OCI-LY7 (cell line): ENCODE measurements at regions not wholly inside any gene's neighbourhood (a gene's known extent, or its start where the extent isn't known, plus 50 kb on each side); places are given as distances from the start of the nearest gene placed in this dataset.

Source experiments
- BruUV-seq: library from RNA; stranded (reverse); fragments of 400-500 nt; replicated peaks from 2 replicates; lab custom pipeline; 2021; lab: Mats Ljungman, UMichigan
- CTCF ChIA-PET: fragments of 300-600 bp; sonication (Branson Sonifier 250); formaldehyde crosslinking; loops from one replicate; lab custom pipeline; 2022; ENCODE audit warnings: antibody characterized with exemption; ENCODE audit not compliant: unreplicated experiment; lab: Charles Lee
- POLR2A ChIA-PET: fragments of 300-600 bp; sonication (Branson Sonifier 250); formaldehyde crosslinking; loops from one replicate; lab custom pipeline; 2022; ENCODE audit warnings: antibody characterized with exemption; lab: Charles Lee
- DNase-seq: peaks from one replicate; pipeline ENCODE4 v3.0.0-alpha.2; 2015; ENCODE audit warnings: low spot score
- H2AFZ ChIP-seq: fragments of 200-600 bp; sonication (generic), shearing (Covaris generic); 2 replicates; pipeline ENCODE4 v1.6.1; 2014; ENCODE audit warnings: mild to moderate bottlenecking, antibody characterized with exemption, low read length, moderate library complexity
- H3K27ac ChIP-seq: fragments of 200-600 bp; sonication (generic); 2 replicates; pipeline ENCODE4 v1.5.1; 2014; ENCODE audit warnings: mixed run types, low read depth, mild to moderate bottlenecking, moderate library complexity, low read length, inconsistent platforms; ENCODE audit not compliant: poor library complexity, severe bottlenecking
- H3K36me3 ChIP-seq: fragments of 200-600 bp; sonication (generic); 2 replicates; pipeline ENCODE4 v1.6.1; 2014; ENCODE audit warnings: mild to moderate bottlenecking, antibody characterized with exemption, low read length, moderate library complexity, mixed read lengths; ENCODE audit not compliant: insufficient read depth
- H3K4me1 ChIP-seq: fragments of 200-600 bp; sonication (generic); 2 replicates; pipeline ENCODE4 v1.5.1; 2014; ENCODE audit warnings: mild to moderate bottlenecking, low read length; ENCODE audit not compliant: insufficient read depth, poor library complexity, severe bottlenecking
- H3K4me2 ChIP-seq: fragments of 200-600 bp; sonication (generic); 2 replicates; pipeline ENCODE4 v1.6.1; 2014; ENCODE audit warnings: mild to moderate bottlenecking, low read length
- H3K4me3 ChIP-seq: fragments of 200-600 bp; sonication (generic); 2 replicates; pipeline ENCODE4 v1.5.1; 2014; ENCODE audit warnings: mild to moderate bottlenecking, low read depth, low read length; ENCODE audit not compliant: poor library complexity, severe bottlenecking
- H3K79me2 ChIP-seq: fragments of 200-600 bp; sonication (generic); 2 replicates; pipeline ENCODE4 v1.6.1; 2016; ENCODE audit warnings: low read depth, mild to moderate bottlenecking, low read length, moderate library complexity, mixed read lengths; ENCODE audit not compliant: insufficient read depth
- H3K9me2 ChIP-seq: fragments of 200-600 bp; sonication (generic); 2 replicates; pipeline ENCODE4 v1.6.1; 2016; ENCODE audit warnings: mild to moderate bottlenecking, low read length, mixed read lengths; ENCODE audit not compliant: insufficient read depth
- H3K9me3 ChIP-seq: fragments of 200-600 bp; sonication (generic); 2 replicates; pipeline ENCODE4 v1.6.1; 2014; ENCODE audit warnings: mild to moderate bottlenecking, mixed run types, low read length, mixed read lengths
- H4K20me1 ChIP-seq: fragments of 200-600 bp; sonication (generic); 2 replicates; pipeline ENCODE4 v1.6.1; 2014; ENCODE audit warnings: mild to moderate bottlenecking, antibody characterized with exemption, low read length, moderate library complexity, mixed read lengths; ENCODE audit not compliant: insufficient read depth
- EZH2phosphoT487 ChIP-seq: fragments of 200-600 bp; sonication (generic); IDR thresholded peaks from 2 replicates; pipeline ENCODE4 v1.6.1; 2018; ENCODE audit warnings: low read depth, borderline replicate concordance, mild to moderate bottlenecking, mixed run types, antibody characterized with exemption, low read length, moderate library complexity, mixed read lengths
- intact Hi-C: fragments of 100-400 bp; cut with micrococcal nuclease; formaldehyde crosslinking; loops from one replicate; pipeline ENCODE4 v1.10.0; 2022; ENCODE audit not compliant: unreplicated experiment
- TF ChIP-seq, protein P1 (sequence below): fragments of 200-600 bp; sonication (generic); conservative IDR thresholded peaks from 2 replicates; pipeline ENCODE4 v1.5.1; 2014; ENCODE audit warnings: mild to moderate bottlenecking, antibody characterized with exemption, low read length, moderate library complexity, mixed read lengths

DNA sequence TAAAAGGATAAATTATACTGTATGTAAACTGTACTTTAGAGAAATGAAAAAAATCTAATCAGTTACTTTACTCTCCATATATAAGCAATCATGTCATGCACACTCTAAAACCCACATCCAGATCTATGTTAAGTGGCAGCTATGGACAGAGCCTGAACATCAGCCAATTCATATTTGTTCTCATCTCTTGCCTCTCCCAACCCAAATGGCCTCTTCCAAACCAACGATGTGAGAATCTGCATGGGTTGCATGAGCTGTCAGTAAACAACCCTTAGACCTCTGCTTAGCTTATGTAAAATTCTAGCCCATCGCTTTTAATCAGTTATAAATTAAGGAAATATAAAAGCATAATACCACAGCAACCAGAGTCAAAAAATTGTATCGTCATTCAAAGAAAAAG, 288.7 kb upstream of the INTU start:
- Histone ChIP-seq H3K36me3 (no peaks in the 10 kb centered on the region), H4K20me1 (no peaks in the 10 kb centered on the region), H3K4me1 (no peaks in the 10 kb centered on the region), H3K4me2 (no peak overlapping the region), H2AFZ (no peak overlapping the region), H3K9me3 (no peaks in the 10 kb centered on the region), H3K27ac (no peak overlapping the region), H3K9me2 (no peaks in the 10 kb centered on the region; the same call in 1 of the 2 replicates), H3K79me2 (no peaks in the 10 kb centered on the region), H3K4me3 (no peak overlapping the region)
- ChIA-PET CTCF (no interaction called here), POLR2A (interaction anchor here (0.5 kb wide), 1 partner anchor 724 kb away, joined by 3 read pairs; no protein-coding TSS in a partner anchor)
- intact Hi-C loops: no loop called here
- TF ChIP-seq, protein P1, sequence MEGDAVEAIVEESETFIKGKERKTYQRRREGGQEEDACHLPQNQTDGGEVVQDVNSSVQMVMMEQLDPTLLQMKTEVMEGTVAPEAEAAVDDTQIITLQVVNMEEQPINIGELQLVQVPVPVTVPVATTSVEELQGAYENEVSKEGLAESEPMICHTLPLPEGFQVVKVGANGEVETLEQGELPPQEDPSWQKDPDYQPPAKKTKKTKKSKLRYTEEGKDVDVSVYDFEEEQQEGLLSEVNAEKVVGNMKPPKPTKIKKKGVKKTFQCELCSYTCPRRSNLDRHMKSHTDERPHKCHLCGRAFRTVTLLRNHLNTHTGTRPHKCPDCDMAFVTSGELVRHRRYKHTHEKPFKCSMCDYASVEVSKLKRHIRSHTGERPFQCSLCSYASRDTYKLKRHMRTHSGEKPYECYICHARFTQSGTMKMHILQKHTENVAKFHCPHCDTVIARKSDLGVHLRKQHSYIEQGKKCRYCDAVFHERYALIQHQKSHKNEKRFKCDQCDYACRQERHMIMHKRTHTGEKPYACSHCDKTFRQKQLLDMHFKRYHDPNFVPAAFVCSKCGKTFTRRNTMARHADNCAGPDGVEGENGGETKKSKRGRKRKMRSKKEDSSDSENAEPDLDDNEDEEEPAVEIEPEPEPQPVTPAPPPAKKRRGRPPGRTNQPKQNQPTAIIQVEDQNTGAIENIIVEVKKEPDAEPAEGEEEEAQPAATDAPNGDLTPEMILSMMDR: no peak
- TF ChIP-seq EZH2phosphoT487: no peak
- no TSS peak for BruUV-seq
- no peak for DNase-seq

DNA sequence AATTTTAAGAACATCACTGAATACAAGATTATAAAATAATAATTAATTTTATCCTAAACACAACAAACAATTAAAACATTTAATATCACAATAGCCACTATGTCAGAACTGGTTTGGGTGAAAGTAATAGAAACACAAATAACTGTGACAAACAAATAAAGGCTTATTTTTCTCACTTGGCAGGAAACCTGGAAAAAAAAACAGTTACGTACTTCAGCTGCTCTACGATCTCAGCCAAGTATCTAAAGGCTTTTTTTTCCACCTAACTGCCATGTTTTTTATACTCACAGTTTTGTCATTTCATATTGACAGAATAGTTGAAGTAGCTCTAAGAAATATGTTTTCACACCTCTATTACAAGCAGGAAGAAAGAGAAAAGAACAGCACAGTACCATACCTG, 284.8 kb upstream of the INTU start:
- POLR2A ChIA-PET: no interaction called here
- Histone ChIP-seq H3K79me2 (no peaks in the 10 kb centered on the region), H4K20me1 (no peaks in the 10 kb centered on the region), H3K4me1 (no peaks in the 10 kb centered on the region), H3K9me2 (no peaks in the 10 kb centered on the region; the same call in 1 of the 2 replicates), H3K36me3 (no peaks in the 10 kb centered on the region), H3K27ac (no peak overlapping the region), H3K4me2 (no peak overlapping the region), H3K9me3 (no peaks in the 10 kb centered on the region), H2AFZ (no peak overlapping the region), H3K4me3 (no peak overlapping the region)
- CTCF ChIA-PET: no interaction called here
- TF ChIP-seq, protein P1: no peak
- no peak for TF ChIP-seq EZH2phosphoT487
- intact Hi-C loops: no loop called here
- no peak for DNase-seq
- BruUV-seq: no TSS peak

DNA sequence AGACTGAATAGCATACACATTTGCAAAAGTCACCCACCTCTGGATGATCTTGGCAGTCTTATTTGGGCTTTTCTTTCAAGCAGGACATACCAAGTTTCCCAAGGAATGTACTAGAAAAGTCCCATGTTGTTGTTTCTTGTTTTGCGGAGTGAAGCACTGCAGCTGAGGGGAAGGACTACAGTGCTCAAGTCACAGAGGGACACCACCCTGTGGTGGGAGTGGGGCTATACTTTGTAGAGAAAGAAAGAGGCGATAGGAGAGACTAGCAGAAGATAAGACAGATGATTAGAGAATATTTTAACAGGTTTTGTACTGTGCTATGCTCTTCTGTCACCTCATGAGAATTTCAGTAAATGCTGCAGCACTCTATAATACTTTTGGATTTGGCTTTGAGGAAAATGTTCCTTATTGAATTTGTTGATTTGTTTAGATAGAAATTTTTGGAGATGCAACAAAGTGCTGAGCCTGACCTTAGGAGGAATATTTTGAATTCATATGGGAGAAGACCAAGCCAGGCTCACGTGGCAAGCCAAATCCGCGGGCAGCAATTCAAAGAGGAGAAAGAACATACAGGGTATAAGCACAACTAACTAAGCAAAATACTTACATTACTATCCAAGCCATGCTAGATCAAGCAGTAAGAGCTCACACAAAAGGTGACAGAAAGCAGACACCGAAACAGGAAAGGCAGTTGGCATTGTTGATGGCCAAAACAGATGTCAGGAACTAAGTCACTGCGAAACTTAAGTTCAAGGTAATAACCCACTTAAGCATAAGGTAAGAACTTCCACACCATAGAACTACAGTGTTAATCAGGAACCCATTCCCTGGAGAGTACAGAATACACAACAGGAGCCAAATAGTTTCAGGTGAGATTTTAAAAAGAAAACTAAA, 280.3 kb upstream of the INTU start:
- H4K20me1 ChIP-seq: no peaks in the 10 kb centered on the region
- no TSS peak for BruUV-seq
- no peaks in the 10 kb centered on the region for H3K9me3 ChIP-seq
- H3K4me2 ChIP-seq: no peak overlapping the region
- no peak overlapping the region for H2AFZ ChIP-seq
- CTCF ChIA-PET: no interaction called here
- no peaks in the 10 kb centered on the region for H3K36me3 ChIP-seq
- H3K27ac ChIP-seq: no peak overlapping the region
- POLR2A ChIA-PET: no interaction called here
- H3K79me2 ChIP-seq: no peaks in the 10 kb centered on the region
- intact Hi-C loops: no loop called here
- H3K4me3 ChIP-seq: no peak overlapping the region
- TF ChIP-seq EZH2phosphoT487: no peak
- TF ChIP-seq, protein P1: no peak
- no peaks in the 10 kb centered on the region for H3K9me2 ChIP-seq
- no peaks in the 10 kb centered on the region for H3K4me1 ChIP-seq
- no peak for DNase-seq
